Left lung (tissue), 4 donors: ENCODE measurements at regions not wholly inside any gene's neighbourhood (a gene's known extent, or its start where the extent isn't known, plus 50 kb on each side); places are given as distances from the start of the nearest gene placed in this dataset.
"Not testable (repeated sequence)": the region's sequence is repeated elsewhere in the genome, so short reads cannot be mapped to it uniquely, and the experiment has no call there.

Experiments used
- ATAC-seq: fragments of 200-7000 bp; cut with Tn5 transposase; one replicate; pipeline ENCODE4 v1.9.1; 2020; ENCODE audit warnings: moderate library complexity
- DNase-seq, 4 donors: peaks; one replicate each; pipeline ENCODE4 v3.0.0-alpha.2; 2013 to 2020
- H3K27ac ChIP-seq, 2 donors: fragments of 200-600 bp; sonication (generic) in 1 of 2; one replicate each; pipeline versions ENCODE4 v1.5.0 to v1.8.0; 2020 to 2021
- H3K27me3 ChIP-seq, 2 donors: fragments of 200-600 bp; sonication (generic) in 1 of 2; one replicate each; pipeline versions ENCODE4 v1.5.0 to v1.8.0; 2020 to 2021
- H3K36me3 ChIP-seq, 2 donors: fragments of 200-600 bp; sonication (generic) in 1 of 2; one replicate each; pipeline versions ENCODE4 v1.5.0 to v1.8.0; 2020 to 2021
- H3K4me1 ChIP-seq, 2 donors: fragments of 200-600 bp; one replicate each; pipeline ENCODE4 v1.8.0; 2021
- H3K4me3 ChIP-seq, 2 donors: fragments of 200-600 bp; sonication (generic) in 1 of 2; one replicate each; pipeline versions ENCODE4 v1.5.0 to v1.8.0; 2020 to 2021; ENCODE audit warnings: mild to moderate bottlenecking in 1 of 2
- H3K9me3 ChIP-seq, 2 donors: fragments of 200-600 bp; sonication (generic) in 1 of 2; one replicate each; pipeline versions ENCODE4 v1.5.0 to v1.8.0; 2020 to 2021
- intact Hi-C, 2 donors: fragments of 100-400 bp; cut with DNase I; formaldehyde crosslinking; loops; one replicate each; pipeline versions ENCODE4 v1.11.2 to v1.14.2; 2022
- TF ChIP-seq, protein P1 (sequence below), 2 donors: fragments of 200-600 bp; sonication (generic) in 1 of 2; IDR thresholded peaks; one replicate each; pipeline versions ENCODE4 v1.5.0 to v1.8.0; 2021; ENCODE audit warnings: antibody characterized with exemption in 2 of 2
- donor health status: DM: no; HTN: yes; CAD: no.
- donor health status: DM: no; HTN: no; CAD: no.

DNA sequence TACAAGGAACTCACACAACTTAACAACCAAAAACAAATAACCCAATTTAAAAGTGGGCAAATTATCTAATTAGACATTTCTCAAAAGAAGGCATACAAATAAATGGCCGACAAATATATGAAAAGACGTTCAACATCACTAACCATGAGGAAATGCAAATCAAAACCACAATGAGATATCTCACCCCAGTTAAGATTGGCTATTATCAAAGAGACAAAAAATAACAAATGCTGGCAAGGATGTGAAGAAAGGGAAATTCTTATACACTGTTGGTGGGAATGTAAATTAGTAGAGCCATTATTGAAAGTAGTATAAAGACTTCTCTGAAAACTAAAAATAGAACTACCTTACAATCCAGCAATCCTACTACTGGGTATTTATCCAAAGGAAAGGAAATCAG is 96.7 kb upstream of the SIRPG start:
- H3K27me3 ChIP-seq: no peaks in the 10 kb centered on the region
- DNase-seq (no peak), ATAC-seq (no peak)
- H3K4me1 ChIP-seq: peaks cover 0 to 15% of the 10 kb centered on the region in 2 donors
- TF ChIP-seq, protein P1, sequence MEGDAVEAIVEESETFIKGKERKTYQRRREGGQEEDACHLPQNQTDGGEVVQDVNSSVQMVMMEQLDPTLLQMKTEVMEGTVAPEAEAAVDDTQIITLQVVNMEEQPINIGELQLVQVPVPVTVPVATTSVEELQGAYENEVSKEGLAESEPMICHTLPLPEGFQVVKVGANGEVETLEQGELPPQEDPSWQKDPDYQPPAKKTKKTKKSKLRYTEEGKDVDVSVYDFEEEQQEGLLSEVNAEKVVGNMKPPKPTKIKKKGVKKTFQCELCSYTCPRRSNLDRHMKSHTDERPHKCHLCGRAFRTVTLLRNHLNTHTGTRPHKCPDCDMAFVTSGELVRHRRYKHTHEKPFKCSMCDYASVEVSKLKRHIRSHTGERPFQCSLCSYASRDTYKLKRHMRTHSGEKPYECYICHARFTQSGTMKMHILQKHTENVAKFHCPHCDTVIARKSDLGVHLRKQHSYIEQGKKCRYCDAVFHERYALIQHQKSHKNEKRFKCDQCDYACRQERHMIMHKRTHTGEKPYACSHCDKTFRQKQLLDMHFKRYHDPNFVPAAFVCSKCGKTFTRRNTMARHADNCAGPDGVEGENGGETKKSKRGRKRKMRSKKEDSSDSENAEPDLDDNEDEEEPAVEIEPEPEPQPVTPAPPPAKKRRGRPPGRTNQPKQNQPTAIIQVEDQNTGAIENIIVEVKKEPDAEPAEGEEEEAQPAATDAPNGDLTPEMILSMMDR (IDR thresholded peaks at IDR 0.05): no peak
- H3K36me3 ChIP-seq: no peaks in the 10 kb centered on the region
- H3K27ac ChIP-seq: no peak overlapping the region
- intact Hi-C loops: no loop called here
- H3K4me3 ChIP-seq: no peak overlapping the region
- no peaks in the 10 kb centered on the region for H3K9me3 ChIP-seq

DNA sequence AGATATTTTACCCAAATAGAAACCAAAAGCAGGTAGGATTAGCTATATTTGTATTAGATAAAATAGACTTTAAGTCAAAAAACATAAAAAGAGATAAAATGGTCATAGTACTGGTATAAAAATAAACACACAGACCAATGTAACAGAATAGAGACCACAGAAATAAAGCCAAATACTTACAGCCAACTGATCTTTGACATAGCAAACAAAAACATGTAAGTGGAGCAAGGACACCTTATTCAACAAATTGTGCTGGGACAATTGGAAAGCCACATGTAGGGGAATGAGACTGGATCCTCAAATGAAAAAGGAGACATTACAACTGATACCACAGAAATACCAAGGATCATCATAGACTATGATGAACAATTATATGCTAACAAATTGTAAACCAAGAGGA is 94.5 kb upstream of the SIRPG start:
- no peaks in the 10 kb centered on the region for H3K9me3 ChIP-seq
- H3K36me3 ChIP-seq: no peaks in the 10 kb centered on the region
- ATAC-seq: no peak
- H3K4me3 ChIP-seq: no peak overlapping the region
- no peak for DNase-seq
- H3K27me3 ChIP-seq: no peaks in the 10 kb centered on the region
- intact Hi-C loops: no loop called here
- H3K27ac ChIP-seq: no peak overlapping the region
- TF ChIP-seq, protein P1 (IDR thresholded peaks at IDR 0.05): no peak
- peaks cover 0 to 4% of the 10 kb centered on the region in 2 donors for H3K4me1 ChIP-seq

DNA sequence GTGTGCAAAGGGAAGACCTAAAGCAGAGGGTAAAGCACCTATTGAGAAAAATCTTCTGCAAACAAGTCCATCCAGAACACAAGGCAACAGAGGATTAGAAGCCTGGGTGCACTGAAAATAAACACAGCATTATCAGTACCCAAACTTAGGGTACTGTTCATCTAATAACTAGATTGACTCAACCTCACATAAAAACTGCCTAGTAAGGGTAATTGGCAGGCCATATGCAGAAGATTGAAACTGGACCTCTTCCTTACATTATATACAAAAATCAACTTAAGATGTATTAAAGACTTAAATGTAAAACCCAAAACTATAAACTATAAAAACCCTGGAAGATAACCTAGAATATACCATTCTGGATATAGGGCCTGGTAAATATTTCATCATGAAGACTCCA is 91.2 kb upstream of the SIRPG start:
- intact Hi-C loops: no loop called here
- no peaks in the 10 kb centered on the region for H3K27me3 ChIP-seq

DNA sequence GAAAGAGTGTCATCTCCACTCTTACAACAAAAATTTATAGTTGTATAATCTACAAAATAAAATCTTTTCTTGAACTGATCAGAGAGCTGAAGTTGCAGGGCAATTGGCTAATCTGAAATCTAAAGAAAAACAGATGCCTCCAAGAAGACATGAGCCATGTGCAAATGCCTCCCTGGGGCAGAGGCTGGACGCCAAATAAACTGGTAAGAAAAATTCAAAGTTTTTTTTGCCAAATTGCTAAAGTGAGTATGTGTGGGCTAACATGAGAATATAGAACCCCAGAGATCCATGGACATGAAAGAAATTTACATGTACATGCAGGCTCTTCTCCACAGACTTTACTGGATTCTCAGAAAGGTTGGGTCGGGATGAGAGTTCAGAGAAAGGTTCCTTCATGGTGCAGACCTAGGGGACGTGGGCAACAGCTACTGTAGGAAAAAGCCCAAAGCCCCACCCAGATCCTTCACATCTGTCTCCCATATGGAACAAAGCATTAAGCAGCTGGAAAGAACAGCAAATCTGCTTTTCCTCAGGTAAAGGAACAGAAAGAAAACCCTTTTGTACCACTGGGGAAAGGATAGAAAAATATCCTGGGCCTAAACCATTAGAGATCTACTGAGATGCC is 90.5 kb upstream of the SIRPG start:
- intact Hi-C loops: no loop called here
- TF ChIP-seq, protein P1 (IDR thresholded peaks at IDR 0.05): no peak
- no peak overlapping the region for H3K27ac ChIP-seq
- no peaks in the 10 kb centered on the region for H3K9me3 ChIP-seq
- H3K27me3 ChIP-seq: no peaks in the 10 kb centered on the region
- ATAC-seq (no peak), DNase-seq (no peak)
- H3K36me3 ChIP-seq: no peaks in the 10 kb centered on the region
- H3K4me3 ChIP-seq: no peak overlapping the region
- no peaks in the 10 kb centered on the region for H3K4me1 ChIP-seq

More for the DNA sequence above, 91.2 kb upstream of the SIRPG start:
- ATAC-seq (no peak), DNase-seq (no peak)
- TF ChIP-seq, protein P1 (IDR thresholded peaks at IDR 0.05): no peak
- Histone ChIP-seq H3K9me3 (no peaks in the 10 kb centered on the region), H3K4me3 (no peak overlapping the region), H3K27ac (no peak overlapping the region), H3K36me3 (no peaks in the 10 kb centered on the region), H3K4me1 (no peaks in the 10 kb centered on the region)

DNA sequence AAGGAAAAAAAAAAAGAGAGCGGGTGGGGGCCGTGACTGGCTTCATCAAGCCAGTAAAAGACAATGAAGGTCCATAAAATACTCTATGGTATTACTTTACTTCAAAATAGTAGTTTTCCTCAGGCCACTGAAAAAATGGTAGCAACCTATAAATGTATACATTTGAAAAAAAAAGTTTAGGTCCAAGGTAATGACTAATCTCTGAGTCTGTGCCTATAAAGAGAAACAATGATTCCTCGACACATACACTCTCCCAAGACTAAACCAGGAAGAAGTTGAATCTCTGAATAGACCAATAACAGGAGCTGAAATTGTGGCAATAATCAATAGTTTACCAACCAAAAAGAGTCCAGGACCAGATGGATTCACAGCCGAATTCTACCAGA is 84.5 kb upstream of the SIRPG start:
- H3K4me3 ChIP-seq, H3K27ac ChIP-seq, ATAC-seq, H3K36me3 ChIP-seq, H3K9me3 ChIP-seq, DNase-seq, H3K4me1 ChIP-seq, H3K27me3 ChIP-seq, intact Hi-C loops: not testable (repeated sequence)
